LHCN-M2 (cell line): ENCODE measurements at regions not wholly inside any gene's neighbourhood (a gene's known extent, or its start where the extent isn't known, plus 50 kb on each side); places are given as distances from the start of the nearest gene placed in this dataset.
"Not testable (repeated sequence)": the region's sequence is repeated elsewhere in the genome, so short reads cannot be mapped to it uniquely, and the experiment has no call there.

Source experiments
- DNase-seq: peaks from one replicate; pipeline ENCODE4 v3.0.0-alpha.2; 2012; ENCODE audit warnings: low read depth

- no peak for DNase-seq
Observed at GRCh38 chr1:34369701-34370455, 193.2 kb downstream of the C1orf94 start.

DNA sequence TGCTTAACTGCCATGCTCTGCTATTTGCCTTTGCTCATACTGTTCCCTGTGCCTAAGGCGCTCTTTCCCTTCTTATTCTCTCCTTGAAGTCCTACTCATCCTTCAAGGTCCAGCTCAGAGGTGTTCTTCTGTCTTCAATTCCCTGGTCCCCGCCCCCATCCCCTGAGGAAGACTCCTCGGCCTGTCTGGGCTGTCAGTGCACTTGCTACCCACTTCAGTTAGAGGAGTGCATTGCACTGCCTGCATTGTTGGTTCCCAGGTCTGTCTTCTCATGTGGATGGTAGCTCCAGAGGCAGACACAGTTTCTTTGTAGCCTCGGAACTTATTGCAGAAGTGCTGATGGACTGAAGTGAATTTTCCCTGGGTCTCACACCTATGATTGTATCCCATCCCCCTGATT, 194.0 kb downstream of the C1orf94 start:
- DNase-seq, result no peak

DNA sequence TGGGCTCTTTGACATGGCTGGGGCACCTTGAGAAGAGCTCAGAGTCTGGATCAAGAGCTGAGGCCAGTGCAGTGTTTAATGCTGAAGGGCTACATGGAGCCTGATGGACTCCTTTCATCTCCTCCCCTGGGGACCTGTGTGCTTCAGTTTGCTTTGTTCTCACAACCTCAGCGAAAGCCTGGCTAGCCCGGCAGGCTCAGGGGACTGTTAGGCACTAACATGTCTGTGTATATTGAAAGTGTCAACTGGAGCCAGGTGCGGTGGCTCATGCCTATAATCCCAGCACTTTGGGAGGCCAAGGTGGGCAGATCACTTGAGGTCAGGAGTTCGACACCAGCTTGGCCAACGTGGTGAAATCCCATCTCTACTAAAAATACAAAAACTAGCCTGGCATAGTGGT, 194.5 kb downstream of the C1orf94 start:
- not testable (repeated sequence) for DNase-seq

DNA sequence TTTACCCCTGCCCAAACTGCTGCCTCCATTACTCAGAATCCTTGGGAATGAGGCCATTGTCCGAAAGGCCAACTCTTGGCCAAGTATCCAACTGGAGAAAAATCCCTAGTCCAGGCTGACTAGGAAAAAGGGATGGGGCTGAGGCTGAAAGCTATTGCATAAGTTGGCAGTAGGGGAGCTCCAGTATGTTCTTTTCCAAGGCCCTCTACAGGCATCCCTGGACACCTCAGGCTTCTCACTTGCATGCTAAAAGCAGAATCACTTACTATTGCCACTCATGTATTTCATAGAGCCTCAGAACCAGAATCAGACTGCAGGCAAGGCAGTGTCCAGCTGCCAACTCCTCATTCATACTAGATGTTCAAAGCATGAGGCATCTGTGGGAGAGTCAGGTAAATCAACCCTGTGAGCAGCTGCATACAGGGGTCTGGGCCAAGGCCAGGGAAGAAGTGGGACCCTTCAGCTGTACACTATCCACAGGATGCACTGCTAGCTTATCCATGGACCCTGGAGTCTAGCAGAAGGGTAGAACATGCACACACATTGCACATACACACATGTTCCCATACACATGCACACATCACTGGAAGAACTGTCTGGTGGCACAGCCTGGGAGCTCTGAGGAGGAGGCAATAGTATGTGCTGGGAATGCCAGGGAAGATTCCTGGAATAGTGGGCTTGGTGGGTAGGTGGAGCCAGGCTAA, 195.3 kb downstream of the C1orf94 start:
- no peak for DNase-seq

DNA sequence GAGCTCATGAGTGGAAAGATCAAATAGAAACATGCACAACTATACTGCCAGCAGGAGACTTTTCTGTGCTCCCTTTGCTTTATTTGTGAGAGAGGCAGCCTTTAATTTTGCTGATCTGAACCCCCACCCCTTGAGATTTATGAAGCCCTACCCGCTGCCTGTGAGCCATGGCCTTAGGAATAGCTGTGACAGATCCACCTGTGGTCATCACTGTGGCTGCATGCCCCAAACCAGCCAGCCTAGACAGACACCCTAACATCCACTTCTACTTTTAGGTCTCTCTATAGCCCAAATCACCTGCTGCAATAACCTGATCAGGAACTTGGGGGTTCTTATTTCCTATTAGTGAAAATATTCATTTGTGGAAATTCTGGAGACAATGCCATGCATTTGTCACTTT, 196.2 kb downstream of the C1orf94 start:
- no peak for DNase-seq

DNA sequence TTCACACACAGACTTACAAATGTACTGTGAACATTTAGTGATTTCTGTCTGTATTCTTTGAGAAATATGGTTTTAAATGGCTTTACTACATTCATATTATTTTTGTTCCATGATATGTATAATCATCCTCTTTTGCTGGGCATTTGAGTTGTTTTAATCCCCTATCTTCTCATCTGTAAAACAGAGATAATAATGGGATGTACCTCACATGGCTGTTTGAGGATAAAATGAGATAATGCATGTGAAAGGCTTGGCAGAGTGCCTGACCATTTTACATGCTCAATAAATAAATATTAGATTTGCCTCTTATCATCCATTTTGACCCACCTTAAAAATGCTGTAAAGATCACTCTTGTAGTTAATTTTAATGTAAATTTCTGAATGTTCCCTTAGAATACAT, 197.2 kb downstream of the C1orf94 start:
- DNase-seq, result no peak

GRCh38 chr1:34376531-34376930, 199.8 kb downstream of the C1orf94 start:
- DNase-seq, result no peak

DNA sequence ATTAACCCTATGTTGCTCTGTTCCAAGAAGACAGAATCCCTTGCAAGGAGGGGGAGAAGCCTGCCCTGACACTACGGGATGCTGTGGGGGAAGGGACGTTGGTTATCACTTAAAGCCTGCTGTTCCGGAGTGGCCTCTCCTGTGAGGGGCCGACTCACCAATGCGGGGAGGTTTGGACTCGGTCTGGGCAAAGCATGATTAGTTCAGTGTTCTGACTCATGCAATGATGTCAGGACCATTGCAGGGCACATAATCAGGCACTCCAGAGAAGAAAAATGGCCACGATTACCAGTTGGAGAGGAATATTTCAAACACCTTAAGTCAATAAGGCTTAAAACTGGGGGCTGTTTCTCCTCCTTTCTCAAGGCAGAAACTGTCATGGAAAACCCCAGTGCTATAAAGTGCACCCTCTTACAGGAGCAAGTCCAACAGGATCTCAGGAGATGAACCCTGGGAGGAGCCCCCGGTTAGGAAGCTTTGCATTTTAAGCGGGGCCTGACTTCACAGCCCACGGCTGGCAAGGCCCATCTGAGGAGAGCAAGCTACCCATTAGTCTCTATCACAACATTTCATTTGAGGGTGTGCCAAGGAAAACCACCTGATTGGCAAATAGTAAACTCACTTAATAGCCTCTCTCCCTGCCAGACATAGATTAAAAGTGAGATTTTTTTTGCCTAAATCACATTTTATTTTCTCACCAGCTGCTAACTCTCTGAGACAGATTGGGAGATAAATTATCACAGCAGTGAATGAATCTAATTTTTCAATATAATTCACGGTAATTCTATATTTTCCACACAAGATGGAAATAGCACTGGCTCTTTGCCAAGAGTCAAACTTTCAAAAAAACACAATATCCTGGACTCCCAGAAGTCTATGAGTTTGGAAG, 202.5 kb downstream of the C1orf94 start:
- no peak for DNase-seq

DNA sequence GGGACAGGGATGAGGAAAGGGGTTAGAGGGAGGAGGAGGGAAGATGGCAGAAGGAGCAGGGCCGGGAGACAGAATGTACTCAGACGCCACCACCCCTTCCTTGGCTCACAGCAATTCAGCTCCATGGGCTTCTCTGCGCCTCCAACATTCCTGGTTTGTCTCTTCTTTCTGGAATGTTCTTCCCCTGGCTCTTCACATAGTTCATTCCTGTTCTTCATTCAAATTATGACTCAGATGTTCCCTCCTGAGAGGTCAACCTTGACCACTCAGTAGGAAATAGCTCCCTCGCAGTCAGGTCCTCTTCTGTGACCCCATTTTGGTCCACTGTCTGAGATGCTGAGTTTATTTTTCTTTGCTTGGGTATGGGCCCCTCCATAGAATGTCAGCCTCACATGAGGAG, 203.2 kb downstream of the C1orf94 start:
- no peak for DNase-seq

DNA sequence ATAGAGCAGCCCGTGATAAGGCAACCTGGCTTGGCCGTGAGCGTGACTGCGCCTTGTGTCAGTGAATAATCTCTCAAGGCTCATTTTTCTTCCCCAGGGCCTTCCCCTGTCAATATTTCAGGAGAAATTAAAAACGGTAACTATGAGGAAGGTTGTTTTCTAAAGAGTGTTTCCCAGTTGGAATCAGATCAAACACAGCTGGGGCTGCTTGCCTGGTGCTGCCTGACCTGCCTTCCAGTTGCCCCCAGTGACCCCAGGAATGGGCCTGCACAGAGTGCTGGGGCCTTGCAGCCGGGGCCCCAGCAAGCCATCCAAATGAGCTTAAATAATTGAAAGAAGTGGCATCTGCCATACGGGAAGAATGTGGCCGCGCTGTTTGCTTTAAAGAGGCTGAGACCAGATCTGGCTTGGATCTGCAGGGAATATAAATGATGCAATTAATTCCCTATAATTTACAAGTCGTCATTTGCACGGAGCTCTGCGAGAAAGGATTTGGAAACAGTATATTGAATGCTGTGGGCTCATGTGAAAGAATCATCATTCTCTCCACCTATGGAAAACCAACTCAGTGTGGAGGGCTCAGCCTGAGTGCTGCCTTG, 203.9 kb downstream of the C1orf94 start:
- no peak for DNase-seq

DNA sequence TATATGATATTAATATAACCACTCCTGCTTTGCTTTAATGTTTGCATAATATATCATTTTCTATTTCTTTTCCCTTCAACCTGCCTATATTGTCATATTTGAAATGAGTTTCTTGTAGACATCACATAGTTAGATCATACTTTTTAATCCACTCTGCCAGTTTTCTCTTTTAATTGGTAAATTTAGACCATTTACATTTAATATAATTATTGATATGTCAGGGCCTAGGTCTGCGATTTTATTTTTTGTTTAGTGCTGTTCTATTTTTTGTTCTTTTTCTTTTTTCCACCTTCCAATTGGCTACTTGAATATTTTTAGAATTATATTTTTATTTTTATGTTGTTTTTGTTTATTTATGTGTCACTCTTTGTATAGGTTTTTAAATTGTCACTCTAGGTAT, 213.3 kb downstream of the C1orf94 start:
- DNase-seq, result no peak

DNA sequence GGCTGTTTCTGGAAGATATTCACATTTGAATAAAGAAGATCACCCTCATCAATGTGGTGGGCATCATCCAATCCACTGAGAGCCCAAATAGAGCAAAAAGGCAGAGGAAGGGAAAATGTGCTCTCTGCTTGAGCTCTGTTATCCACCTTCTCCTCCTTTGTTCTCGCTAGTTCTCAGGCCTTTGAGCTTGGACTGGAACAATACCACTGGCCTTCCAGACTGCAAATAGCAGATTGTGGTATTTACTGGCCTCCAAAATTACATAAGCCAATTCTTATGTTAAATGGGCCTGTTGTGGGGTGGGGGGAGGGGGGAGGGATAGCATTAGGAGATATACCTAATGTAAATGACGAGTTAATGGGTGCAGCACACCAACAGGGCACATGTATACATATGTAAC, 219.3 kb downstream of the C1orf94 start:
- DNase-seq, result no peak

DNA sequence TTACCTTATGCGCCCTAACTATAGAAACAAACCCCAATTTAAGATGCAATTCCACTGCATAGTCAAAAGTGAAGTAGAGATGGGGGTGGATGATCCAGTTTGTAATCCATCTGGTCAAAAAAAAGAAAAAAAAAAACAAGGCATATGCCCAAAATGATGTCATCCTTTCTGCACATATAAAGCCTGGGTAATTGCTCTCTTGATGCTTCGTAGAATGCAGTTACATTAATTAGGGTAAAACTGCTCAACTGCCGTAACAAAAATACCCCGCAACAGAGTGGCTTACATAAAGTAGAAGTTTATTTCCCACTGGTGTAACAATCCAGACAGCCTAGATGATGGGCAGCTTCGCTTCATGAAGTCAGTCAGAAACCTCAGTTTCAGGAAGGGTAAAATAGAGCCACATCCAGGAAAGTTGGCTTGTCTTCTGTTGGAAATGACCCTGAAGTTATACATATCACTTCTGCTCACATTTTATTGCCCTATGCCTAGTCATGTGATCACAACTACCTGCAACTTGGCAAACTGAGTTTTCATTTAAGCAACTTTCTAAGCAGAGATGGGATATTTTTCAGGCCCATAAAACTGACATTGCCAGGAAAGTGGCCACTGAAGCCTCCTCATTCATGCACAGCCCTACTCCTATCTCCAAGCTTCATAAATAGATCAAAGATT, 221.7 kb downstream of the C1orf94 start:
- no peak for DNase-seq

GRCh38 chr1:34398916-34399275, 222.2 kb downstream of the C1orf94 start:
- DNase-seq, result no peak

GRCh38 chr1:34400675-34401074, 224.0 kb downstream of the C1orf94 start:
- no peak for DNase-seq

GRCh38 chr1:34403156-34403555, 226.4 kb downstream of the C1orf94 start:
- no peak for DNase-seq

DNA sequence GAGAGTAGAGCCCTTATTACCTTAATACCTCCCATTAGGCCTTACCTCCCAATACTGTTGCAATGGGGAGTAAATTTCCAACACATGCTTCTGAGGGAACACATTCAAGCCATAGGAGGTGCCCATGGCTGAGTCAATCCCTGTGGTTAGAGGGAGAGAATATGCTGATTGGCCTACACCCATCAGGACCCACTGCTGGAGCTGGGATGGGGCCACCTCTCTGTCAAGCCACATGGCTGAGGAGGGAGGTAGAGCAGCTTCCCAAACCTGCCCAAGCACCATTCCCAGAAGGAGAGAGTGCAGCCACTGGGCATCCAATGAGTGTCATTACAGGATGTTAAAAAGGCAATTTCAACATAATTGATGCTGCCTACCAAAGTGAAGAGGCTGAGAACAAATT, 228.1 kb downstream of the C1orf94 start:
- DNase-seq, result no peak

DNA sequence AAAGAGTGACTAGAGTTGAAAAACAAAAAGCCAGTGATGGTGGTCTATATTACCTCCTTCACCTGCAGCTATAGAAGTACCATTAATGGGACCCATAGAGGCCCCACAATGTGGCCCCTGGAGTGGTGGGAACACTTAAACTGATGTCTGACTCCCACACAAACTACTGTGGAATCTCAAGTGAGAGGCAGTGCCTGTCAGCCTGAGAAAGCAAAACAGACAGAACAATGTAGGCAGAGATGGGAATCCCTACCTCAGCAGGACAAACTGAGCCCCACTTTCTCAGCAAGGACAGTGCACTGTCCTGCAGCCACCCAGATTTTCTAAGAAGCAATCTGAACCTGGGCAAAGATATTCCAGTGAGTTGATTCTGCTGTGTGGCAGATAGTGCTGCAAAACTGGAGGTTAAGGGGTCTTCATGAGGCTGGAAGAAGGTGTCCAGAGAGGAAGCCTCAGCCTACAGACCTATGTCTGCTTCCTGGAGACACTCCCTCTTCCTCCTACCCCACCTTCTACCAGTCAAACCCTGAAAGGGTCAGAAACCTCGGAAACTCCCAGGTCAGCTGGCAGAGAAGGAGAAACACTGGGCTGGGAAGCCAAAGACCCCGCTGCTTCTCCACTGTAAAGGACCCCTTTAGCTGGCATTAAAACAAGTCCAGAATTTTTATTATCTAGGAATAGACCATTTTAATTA, 228.7 kb downstream of the C1orf94 start:
- DNase-seq, result no peak

DNA sequence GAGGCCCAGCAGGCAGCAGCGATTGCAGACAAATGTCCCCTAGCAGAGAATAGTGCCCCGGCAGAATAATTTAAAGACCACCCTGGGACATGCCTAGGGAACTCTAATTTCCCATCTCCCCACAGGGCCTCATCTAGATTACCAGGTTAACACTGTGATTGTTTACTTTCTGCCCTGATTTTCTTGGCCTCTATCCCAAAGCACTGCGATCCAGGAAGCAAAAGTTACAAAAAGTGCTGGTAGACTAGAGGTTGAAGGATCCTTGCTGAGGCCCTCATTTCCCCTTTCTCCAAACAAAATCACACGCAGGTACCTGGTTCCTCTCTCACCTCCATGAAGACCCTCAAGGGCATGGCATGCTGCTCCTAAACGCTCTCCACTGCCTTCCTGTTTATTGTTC, 229.7 kb downstream of the C1orf94 start:
- DNase-seq, result no peak

DNA sequence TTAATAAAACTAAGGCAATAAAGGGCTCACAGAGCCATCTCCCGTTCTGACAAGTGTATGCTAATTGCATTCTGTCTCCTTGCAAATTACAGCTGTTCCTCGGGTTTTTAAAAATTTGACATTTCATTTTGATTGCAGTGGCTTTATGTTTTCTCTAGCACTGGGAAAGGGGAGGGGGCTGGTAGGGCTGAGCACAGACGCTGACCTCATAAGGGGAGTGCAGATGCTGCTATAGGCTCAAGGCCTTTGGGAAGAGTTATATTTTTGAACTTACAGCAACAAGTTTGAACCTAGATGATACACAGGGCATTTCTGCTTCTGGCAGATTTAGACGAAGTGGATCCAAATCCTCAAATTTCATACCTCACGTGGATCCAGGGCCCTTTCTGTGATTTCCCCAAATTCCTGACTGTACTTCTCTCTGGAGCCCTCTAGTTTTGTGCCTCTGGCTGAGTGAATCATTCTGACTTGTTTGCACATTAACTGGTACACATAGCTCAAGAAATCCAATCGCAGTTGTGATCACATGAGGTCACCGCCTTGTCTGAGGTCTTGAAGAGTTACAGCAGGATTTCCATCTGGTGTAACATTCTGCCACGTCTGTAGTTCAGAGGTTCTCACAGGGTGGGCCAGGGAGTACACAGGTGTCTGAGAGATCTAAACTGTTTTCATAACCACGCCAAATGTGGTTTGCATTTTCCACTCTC, 230.3 kb downstream of the C1orf94 start:
- DNase-seq, result no peak
